HG02938 (cell line): ENCODE measurements at regions not wholly inside any gene's neighbourhood (a gene's known extent, or its start where the extent isn't known, plus 50 kb on each side); places are given as distances from the start of the nearest gene placed in this dataset.
"Not testable (repeated sequence)": the region's sequence is repeated elsewhere in the genome, so short reads cannot be mapped to it uniquely, and the experiment has no call there.

Experiments
- ATAC-seq: cut with Tn5 transposase; IDR thresholded peaks from one replicate; pipeline ENCODE4 v1.9.1; 2021; ENCODE audit warnings: mild to moderate bottlenecking, moderate library complexity; ENCODE audit not compliant: unreplicated experiment

DNA sequence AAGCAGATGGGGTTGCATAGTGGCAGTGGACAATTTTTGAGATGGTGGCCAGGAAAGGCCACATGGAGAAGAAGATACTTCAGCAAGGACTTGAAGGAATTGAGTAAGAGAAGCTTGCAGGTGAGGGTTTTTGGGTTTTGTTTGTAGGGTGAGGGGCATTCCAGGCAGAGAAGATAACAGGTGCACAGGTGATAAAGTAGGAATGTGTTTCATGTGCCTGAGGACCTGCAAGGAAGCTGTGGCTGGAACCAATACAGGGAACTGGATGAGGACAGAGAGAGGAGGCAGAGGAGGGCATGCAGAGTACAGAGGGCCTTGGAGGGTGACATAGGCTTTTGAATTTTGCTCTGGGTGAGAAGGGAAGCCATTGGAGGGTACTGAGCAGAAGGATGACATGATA is 314.5 kb downstream of the KLF12 start:
- no peak for ATAC-seq

DNA sequence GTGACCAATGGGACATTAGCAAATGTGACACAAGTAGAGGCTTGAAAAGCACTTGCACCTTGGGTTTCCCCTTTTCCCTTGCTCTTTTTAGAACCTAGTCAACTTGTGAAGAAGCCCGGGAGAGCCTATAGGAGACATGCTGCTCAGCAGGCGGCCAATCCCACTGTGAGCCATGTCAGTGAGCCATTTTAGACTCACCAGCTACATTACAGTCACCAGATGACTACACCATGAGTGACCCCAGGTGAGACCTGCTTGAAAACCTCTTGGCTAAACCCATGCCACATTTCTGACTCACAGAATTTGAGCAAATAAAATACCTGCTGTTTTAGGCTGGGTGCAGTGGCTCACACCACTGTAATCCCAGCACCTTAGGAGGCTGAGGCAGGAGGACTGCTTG is 317.5 kb downstream of the KLF12 start:
- no peak for ATAC-seq

DNA sequence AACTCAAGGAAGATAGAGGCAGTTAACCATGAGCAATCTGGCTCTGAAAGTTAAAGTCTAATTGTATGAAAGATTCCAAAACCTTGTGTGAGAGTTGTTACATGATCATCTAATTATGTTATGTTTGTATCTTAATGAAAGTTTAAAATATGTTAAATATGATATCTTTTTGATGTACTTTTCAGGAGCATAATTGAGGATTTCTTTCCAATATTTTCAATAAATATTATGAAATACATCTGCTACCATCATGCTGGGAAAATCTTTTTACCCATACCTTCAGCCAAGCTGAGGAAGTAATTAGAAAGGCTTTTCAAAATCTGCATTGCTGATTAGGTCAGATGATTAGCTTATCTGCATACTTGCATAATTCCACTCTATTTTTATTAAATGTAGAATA is 318.4 kb downstream of the KLF12 start:
- no peak for ATAC-seq

DNA sequence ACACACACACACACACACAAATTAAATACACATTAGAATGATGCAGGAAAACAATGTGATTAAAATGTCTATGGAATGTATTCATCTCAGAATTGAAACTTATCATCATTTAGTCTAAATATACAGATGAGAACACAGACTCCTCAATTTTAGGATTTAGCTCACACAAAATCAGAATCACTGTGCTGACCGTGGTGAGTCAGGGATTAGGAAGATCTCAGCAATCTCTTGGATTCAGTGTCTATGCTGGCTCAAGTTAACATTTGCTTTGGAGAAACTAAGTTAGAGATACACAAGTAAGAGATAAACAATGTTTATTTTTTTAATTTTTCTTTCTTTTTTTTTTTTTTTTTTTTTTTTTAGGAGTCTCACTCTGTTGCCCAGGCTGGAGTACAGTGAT is 323.6 kb downstream of the KLF12 start:
- ATAC-seq = no peak

DNA sequence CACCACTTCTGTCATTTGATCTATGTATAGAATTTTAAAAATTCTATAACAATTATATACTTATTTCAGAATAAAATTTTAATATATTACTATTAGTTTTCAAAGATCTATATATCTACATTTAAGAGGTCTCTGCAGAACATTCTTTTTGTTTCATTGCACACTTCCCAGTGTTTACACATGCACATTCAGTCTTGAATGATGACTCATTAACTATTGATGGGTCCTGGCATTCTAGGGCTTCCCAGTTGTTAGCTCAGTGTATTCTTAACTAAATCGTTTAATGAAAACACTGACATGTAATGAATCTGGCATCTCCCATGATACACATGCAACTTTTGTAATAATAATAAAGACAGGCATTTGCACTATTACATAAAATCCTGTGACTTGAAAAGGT is 324.6 kb downstream of the KLF12 start:
- no peak for ATAC-seq

DNA sequence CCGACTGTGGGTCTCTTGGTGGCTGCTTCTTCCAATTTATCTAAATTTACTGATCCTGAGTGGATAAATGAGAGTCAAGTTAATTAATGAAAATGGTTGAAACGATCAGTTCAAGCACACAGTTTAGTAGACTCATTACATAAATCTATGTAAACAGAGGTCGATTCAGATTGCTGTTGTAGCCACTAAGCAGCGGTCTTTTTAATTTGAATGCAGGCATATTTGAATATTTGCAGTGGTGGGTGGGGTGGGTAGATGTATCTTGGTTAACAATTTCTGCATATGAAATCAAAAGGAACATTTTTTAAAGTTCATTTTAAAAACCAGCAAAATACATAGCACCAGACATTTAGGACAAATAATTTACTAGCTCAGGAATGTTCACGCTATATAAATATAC is 325.9 kb downstream of the KLF12 start:
- ATAC-seq = no peak

DNA sequence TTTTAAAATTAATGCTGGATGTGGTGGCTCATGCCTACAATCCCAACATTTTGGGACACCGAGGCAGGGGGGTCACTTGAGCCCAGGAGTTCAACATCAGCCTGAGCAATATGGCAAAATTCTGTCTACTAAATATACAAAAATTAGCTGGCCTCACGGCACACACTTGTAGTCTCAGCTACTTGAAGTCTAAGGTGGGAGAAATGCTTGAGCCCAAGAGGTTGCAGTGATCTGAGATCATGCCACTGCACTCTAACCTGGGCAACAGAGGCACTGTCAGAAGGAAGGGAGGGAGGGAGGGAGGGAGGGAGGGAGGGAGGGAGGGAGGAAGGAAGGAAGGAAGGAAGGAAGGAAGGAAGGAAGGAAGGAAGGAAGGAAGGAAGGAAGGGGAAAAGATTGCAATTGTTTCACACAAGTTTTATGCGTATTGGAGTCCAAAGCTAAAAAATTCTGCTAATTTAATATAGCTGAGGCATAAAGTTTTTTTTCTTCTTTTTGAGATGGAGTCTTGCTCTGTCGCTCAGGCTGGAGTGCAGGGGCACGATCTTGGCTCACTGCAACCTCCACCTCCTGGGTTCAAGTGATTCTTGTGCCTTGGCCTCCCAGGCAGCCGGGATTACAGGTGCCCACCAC is 328.8 kb downstream of the KLF12 start:
- not testable (repeated sequence) for ATAC-seq

DNA sequence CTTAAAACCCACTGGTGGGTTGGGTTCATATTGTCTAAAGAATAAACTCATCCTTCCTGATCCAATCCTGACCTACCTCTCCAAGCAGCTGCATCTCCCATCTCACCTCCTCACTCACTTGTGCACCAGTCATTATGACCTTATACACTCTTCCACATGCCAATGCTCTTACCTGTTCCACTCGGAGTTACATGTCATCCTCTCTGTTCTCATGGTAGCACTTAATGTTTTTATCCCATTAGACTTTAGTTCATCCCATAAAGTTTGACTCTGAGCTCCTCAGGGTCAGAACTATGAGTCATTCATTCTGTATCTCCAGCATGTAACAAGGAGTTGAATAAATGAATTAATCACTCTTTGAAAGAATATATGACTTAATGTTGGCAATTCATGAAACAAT is 330.2 kb downstream of the KLF12 start:
- no peak for ATAC-seq

DNA sequence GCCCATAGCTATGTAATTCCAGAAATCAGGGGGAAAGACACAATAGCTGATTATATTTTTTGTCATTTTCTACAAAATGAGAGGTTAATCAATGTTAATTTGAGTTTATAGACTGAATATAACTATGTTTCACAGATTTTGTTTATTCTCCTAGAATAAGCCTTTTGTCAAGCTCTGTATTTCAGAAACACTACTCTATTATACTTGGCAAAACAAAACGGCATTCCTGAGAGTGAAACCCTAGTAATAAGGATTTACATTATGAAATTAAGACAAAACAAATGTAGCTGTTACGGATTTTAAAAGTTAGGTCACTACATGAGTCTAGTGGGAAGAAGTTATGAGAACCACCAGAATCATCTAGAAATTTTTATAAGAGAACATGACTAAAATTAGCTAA is 334.2 kb downstream of the KLF12 start:
- no peak for ATAC-seq

DNA sequence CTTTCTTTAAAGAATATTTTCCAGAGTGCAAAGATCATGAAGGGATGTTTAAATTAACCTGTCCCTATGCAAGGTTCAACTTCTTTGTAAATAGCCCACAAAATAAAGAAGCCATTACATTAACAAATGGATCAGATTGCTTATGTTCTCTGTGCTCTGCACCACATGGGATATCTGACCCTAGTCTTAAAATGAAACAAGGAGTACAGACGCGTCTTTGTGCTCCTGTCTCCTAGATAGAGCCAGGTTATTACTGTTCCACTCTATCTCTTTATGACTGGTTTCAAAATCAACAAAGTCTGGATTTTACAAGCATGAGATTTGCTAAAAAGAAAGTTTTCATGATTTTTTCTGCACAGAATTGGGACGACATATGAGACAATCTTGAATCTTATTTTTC is 339.4 kb downstream of the KLF12 start:
- ATAC-seq = no peak

DNA sequence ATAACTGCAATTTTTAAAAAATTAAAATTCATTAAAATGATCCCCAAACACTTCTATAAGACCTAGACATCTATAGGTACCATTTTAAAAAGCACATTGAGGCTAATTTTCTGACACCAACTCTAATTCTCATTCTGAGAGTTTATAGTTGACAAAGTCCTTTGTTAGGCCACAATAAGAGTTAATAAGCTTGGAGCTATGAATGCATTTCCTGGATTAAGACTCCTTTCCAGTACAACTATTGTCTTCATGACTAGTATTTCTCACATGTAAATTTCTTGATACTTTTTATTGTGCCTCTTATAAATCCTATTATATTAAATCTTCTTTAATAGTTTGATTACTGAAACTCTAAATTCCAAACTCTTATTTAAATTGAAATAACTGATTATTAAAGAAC is 340.8 kb downstream of the KLF12 start:
- no peak for ATAC-seq

DNA sequence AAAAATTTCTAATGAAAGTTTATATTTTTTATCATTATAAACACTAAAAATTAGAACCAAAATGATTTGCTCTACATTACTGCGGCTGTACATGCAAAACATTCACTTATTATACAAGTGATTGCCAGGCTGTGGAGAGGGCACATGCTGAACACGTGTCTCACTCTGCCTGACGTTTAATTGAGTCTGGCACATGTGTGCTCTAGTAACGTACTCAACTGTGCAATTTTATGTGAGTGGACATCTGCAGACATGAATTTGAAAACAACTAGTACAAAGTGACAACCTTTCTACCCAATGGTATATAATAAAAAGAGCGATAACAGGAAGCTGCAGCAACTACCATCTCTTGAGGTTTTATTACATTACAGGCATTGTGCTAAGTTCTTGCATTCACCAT is 341.4 kb downstream of the KLF12 start:
- ATAC-seq = no peak

DNA sequence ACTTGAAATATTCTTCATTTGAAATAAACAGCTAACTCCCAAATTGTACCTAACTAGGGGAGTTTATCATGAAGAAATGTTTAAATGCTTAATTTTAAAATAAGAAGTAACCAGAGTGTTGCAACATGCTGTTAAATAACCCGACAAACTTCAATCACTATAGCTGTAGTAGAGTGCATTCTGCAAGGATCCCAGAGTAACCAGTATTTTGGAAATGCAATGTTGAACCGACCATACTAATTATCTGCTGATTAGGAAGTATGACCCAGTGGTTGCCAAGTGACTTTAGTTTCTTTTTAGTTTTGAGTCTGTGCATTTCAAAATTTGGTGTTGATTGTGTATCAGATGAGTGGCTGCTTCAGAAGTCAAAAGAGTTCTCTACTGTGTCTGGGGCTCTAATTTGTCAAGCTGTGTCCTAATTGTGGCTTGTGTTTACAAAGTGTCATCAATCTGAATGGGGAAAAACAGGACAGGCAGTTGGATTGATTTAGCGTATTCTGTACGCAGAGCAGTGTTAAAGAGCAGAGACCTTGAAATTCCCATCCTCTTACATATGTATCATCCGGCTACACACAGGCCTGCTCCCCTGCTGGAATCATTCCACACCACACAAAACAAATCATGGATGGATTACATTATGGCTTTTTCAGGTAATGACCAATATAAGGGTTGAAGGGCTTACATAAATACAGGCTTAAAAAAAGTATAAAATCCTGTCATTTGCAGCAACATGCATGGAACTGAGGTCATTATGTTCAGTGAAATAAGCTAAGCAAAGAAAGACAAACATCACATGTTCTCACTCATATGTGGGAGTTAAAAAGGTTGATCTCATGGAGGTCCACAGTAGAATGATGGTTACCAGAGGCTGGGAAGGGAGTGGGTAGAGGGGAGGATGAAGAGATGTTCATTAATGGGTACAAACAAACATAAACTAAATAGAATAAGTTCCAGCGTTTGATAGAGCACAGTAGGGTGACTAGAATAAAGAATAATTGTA is 351.5 kb downstream of the KLF12 start:
- no peak for ATAC-seq

DNA sequence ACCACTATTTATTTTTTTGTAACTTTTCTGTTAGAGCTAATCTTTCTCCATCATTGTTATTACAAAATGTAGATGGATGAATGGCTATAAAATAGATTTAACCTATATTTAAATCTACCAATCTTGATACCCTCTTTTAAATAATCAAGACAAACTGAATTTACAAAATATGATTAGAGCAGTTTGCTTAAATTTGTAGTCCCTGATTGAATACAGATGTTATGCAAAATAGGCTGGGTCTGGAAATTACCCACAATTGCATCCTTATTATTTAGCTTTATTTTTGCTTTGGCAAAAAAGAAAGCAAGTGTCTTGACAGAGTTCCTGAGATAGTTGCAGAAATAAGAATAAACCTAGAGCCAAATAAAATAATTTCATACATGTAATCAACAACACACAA is 352.8 kb downstream of the KLF12 start:
- no peak for ATAC-seq

DNA sequence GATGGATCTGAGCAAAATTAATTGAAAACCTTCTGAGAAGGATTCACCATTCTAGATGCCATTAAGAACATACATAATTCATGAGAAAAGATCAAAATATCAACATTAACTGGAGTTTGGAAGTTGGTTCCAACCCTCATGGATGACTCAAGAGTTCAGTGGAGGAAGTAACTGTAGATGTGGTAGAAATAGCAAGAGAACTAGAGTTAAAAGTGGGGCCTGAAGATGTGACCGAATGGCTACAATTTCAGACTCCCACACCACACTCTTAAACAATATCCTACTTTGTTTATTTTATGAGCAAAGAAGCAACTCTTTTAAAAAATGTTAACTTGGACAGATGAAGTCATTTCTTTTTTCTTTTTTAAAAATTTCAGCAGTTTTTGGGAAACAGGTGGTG is 354.3 kb downstream of the KLF12 start:
- ATAC-seq = no peak

DNA sequence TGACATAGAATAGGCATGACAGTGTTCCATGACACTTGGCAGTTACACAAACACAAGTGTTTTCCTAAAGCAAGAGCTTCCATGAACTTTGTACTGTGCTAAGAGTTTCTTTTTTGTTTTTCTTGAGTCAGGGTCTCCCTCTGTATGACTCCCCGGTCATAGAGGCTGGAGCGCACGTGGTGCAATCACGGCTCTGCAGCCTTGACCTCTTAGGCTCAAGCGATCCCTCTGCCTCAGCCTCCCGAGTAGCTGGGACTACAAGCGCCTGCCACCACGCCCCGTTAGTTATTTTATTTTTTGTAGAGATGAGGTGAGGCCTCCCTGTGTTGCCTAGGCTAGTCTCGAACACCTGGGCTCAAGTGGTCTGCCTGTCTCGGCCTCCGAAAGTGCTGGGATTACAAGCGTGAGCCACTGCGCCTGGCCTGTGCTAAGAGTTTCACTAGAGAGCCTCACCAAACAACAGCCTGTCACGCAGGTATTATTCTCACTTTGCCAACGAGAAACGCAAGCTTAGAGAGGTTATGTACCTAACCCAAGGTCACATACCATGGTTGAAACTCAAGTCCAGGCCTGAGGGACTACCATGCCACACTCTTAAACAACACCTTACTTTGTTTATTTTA is 355.9 kb downstream of the KLF12 start:
- ATAC-seq = no peak

DNA sequence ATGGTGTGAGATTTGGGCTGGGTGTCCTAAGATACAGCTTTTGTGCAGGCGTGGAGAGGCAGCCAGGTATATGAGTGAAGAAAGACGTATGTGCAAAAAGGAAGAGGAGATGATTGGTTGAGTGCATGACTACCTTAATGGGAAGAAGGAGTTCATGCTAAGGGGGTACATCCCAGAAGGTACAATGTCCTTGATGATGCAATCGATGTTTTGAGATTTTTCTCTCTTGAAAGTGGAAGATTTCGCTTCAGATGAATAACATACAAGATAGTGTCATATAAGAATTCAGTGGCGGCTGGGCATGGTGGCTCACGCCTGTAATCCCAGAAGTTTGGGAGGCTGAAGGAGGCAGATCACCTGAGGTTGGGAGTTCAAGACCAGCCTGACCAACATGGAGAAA is 357.1 kb downstream of the KLF12 start:
- no peak for ATAC-seq

DNA sequence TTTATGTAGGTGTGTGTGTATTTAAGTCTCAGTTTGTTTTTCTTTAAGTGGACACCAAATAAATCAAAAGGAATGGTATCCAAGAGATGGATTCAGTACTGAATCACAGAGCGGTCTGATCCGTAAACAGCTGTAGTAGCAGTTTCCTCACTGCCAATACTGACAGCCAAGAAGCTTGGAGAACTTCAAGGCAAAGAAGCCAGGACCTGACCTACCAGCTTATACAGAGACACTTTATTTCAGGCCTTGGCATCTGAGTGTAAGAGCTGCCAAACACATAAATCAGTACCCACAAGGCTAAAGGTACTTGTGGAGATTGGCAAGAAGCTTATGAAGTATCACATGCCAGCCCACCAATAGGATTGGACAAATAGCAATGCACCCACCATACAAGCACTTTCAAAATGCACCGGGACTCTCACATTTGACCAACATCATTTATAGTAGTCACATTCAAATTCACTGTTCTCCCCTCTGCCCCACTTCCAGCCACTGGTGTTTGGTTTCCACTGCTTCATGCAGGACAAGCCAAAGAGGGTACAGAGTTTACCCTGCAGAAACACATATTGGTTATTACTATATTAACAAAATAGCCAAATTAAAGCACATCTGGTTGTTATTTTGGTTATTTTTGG is 357.9 kb downstream of the KLF12 start:
- no peak for ATAC-seq

DNA sequence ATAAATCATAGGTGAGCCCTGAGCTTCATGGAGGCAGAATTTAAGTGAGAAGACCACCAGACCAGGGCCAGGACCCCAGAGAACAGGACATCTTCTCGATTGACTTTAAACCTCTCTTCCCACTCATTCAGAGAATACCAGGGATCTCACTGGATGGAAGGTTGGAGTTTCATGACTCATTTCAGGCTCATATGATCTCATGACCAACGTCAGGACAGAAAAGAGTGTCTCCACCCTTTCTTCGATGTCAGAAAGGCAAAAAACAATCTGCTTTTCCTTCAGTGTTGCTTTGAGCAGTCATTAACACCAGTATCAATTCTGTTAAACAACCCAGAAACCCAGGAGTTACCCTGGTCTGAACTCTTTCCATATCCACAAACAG is 361.0 kb downstream of the KLF12 start:
- no peak for ATAC-seq

DNA sequence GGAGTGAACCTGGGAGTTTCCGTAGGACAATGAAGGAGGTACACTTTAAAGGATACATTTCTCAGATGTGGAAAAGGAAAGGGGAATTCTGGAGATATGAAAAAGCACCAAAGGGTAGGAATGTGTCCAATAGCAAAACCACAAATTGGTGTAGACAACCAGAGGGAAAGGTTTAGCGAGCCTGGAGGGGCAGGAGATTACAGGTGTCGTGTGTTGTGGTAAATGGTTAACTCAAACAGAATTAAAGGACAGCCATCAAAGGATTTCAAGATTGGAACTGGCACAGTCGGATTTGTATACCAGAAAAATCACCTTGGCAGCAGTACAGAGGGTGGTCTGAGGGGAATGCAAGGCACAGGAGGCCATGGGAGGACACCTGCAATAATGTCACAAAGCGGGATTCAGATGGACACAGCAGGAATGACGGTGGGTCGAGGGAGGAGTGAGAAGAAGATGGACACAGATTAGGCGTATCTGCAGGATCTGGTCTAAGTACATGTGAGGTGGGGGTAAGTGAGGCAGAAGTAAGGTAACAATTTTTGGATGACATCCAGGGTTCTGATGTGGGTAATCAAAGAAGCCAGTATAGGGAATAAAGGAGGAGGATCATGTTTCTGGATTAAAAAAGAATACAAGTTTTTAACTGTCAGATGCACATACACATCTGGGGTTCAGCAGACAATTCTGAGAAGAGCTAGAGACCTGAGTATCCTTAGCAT is 361.6 kb downstream of the KLF12 start:
- no peak for ATAC-seq
